Activated CD8-positive, alpha-beta T cell treated with anti-CD3 and anti-CD28 coated beads for 36 hours (primary cell): ENCODE measurements at regions not wholly inside any gene's neighbourhood (a gene's known extent, or its start where the extent isn't known, plus 50 kb on each side); places are given as distances from the start of the nearest gene placed in this dataset.
"Not testable (repeated sequence)": the region's sequence is repeated elsewhere in the genome, so short reads cannot be mapped to it uniquely, and the experiment has no call there.

Experiments used
- ATAC-seq: fragments of 200-7000 bp; cut with Tn5 transposase; one replicate; pipeline ENCODE4 v1.10.0; 2021; ENCODE audit warnings: mild to moderate bottlenecking, moderate library complexity
- CTCF ChIA-PET: fragments of 350-600 bp; sonication (Branson Sonifier 250); formaldehyde crosslinking; loops from one replicate; lab custom pipeline; 2021; ENCODE audit warnings: antibody characterized with exemption; lab: Charles Lee
- POLR2A ChIA-PET: fragments of 350-600 bp; sonication (Branson Sonifier 250); formaldehyde crosslinking; loops from one replicate; lab custom pipeline; 2021; ENCODE audit warnings: antibody characterized with exemption; lab: Charles Lee
- DNase-seq: peaks from one replicate; pipeline ENCODE4 v3.0.0-alpha.2; 2020
- H3K27ac Mint-ChIP-seq: one replicate; pipeline ENCODE4 v1.8.0; 2021; ENCODE audit warnings: mild to moderate bottlenecking, mixed read lengths
- H3K27me3 Mint-ChIP-seq: one replicate; pipeline ENCODE4 v1.8.0; 2021; ENCODE audit warnings: mixed read lengths
- H3K36me3 Mint-ChIP-seq: one replicate; pipeline ENCODE4 v1.8.0; 2021; ENCODE audit warnings: low read depth, mixed read lengths
- H3K4me1 Mint-ChIP-seq: one replicate; pipeline ENCODE4 v1.8.0; 2021; ENCODE audit warnings: low read depth, mixed read lengths
- H3K4me3 Mint-ChIP-seq: one replicate; pipeline ENCODE4 v1.8.0; 2021; ENCODE audit warnings: mild to moderate bottlenecking, moderate library complexity, mixed read lengths
- H3K9me3 Mint-ChIP-seq: one replicate; pipeline ENCODE4 v1.8.0; 2021; ENCODE audit warnings: mixed read lengths
- intact Hi-C: fragments of 100-400 bp; cut with micrococcal nuclease; formaldehyde crosslinking; loops from one replicate; pipeline ENCODE4 v1.10.0; 2022
- TF ChIP-seq, protein P1 (sequence below): fragments of 200-600 bp; IDR thresholded peaks from one replicate; pipeline ENCODE4 v1.8.0; 2022; ENCODE audit warnings: antibody characterized with exemption, mild to moderate bottlenecking

DNA sequence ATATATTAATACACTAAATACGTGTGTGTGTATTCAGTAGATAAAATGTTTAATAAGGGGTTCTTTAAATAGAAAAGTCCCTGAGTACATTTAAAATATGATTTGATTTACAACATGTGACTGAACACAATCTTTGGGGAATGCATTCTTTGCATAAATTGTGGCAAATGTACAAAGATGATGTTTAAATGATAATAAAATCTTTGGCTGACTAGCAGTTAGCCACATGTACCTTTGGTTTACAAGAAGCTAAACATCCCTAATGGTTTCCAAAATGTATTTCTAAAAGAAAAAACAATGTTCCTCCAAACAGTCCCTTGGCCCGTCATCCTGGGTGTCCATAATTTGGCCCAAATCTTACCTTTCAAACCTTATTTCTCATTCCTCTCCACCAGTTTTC lies 106.4 kb upstream of the MARK1 start:
- ChIA-PET POLR2A (no interaction called here), CTCF (no interaction called here)
- no peak for ATAC-seq
- Mint-ChIP-seq H3K27me3 (peaks cover 7% of the 10 kb centered on the region), H3K36me3 (no peaks in the 10 kb centered on the region), H3K4me3 (no peak overlapping the region), H3K27ac (no peak overlapping the region), H3K9me3 (no peaks in the 10 kb centered on the region), H3K4me1 (no peaks in the 10 kb centered on the region)
- TF ChIP-seq, protein P1, sequence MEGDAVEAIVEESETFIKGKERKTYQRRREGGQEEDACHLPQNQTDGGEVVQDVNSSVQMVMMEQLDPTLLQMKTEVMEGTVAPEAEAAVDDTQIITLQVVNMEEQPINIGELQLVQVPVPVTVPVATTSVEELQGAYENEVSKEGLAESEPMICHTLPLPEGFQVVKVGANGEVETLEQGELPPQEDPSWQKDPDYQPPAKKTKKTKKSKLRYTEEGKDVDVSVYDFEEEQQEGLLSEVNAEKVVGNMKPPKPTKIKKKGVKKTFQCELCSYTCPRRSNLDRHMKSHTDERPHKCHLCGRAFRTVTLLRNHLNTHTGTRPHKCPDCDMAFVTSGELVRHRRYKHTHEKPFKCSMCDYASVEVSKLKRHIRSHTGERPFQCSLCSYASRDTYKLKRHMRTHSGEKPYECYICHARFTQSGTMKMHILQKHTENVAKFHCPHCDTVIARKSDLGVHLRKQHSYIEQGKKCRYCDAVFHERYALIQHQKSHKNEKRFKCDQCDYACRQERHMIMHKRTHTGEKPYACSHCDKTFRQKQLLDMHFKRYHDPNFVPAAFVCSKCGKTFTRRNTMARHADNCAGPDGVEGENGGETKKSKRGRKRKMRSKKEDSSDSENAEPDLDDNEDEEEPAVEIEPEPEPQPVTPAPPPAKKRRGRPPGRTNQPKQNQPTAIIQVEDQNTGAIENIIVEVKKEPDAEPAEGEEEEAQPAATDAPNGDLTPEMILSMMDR = no peak
- intact Hi-C loops = no loop called here
- no peak for DNase-seq

DNA sequence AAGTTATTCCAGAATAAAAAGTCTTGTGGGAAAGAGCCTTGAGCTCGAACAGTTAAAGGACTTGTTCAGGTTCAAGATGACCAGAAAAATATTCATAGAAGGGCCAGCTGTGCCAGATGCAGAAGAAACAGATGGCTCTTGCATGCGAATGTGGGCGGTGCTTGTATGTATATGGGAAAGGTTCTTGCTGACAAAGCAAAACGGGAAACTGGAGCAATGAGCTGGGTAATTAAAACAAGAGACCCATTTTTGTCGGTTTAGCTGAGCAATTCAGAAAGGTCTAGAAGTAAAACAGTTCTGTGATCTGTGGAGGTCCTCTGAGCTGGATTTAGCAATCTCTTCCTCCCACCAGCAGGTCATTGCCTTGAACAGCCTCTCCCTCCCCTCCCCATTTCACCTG lies 107.2 kb upstream of the MARK1 start:
- Mint-ChIP-seq H3K27me3 (peaks cover 7% of the 10 kb centered on the region), H3K36me3 (no peaks in the 10 kb centered on the region), H3K4me3 (no peak overlapping the region), H3K4me1 (no peaks in the 10 kb centered on the region), H3K9me3 (no peaks in the 10 kb centered on the region), H3K27ac (no peak overlapping the region)
- DNase-seq = no peak
- ChIA-PET CTCF (no interaction called here), POLR2A (no interaction called here)
- intact Hi-C loops = no loop called here
- no peak for ATAC-seq
- TF ChIP-seq, protein P1 = no peak

DNA sequence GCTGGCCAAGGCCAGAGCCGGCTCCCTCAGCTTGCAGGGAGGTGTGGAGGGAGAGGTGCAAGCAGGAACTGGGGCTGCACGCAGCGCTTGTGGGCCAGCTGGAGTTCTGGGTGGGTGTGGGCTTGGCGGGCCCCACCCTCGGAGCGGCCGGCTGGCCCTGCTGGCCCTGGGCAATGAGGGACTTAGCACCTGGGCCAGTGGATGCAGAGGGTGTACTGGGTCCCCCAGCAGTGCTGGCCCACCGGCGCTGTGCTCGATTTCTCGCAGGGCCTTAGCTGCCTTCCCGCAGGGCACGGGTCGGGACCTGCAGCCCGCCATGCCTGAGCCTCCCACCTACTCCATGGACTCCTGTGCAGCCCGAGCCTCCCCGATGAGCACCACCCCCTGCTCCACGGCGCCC lies 115.6 kb upstream of the MARK1 start:
- H3K4me1 Mint-ChIP-seq, DNase-seq, H3K4me3 Mint-ChIP-seq, intact Hi-C loops, H3K27ac Mint-ChIP-seq, POLR2A ChIA-PET, ATAC-seq, CTCF ChIA-PET, H3K9me3 Mint-ChIP-seq, H3K36me3 Mint-ChIP-seq, H3K27me3 Mint-ChIP-seq: not testable (repeated sequence)

DNA sequence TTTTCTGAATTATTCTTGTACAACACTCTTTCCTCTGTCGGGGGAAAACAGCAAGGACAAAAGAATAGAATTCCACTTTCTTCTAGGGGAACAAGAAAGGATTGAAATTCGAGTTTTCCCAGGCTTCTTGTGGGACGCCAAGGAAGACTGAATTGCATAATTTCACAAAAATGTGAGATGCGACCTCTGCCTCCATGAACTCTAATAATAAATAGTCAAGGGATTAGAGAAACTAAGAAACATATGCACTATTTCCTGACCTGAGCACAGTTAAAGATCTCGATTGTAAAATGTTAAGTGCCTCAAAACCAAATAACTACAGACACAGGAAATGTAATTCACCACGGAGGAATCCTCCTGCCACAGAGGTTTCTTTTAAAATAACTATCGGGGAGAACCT lies 117.3 kb upstream of the MARK1 start:
- H3K4me1 Mint-ChIP-seq = no peaks in the 10 kb centered on the region
- CTCF ChIA-PET = no interaction called here
- intact Hi-C loops = no loop called here
- no peak overlapping the region for H3K27ac Mint-ChIP-seq
- peaks cover 6% of the 10 kb centered on the region for H3K27me3 Mint-ChIP-seq
- TF ChIP-seq, protein P1 = no peak
- no peak for ATAC-seq
- H3K9me3 Mint-ChIP-seq = no peaks in the 10 kb centered on the region
- H3K36me3 Mint-ChIP-seq = no peaks in the 10 kb centered on the region
- POLR2A ChIA-PET = no interaction called here
- H3K4me3 Mint-ChIP-seq = no peak overlapping the region
- no peak for DNase-seq

DNA sequence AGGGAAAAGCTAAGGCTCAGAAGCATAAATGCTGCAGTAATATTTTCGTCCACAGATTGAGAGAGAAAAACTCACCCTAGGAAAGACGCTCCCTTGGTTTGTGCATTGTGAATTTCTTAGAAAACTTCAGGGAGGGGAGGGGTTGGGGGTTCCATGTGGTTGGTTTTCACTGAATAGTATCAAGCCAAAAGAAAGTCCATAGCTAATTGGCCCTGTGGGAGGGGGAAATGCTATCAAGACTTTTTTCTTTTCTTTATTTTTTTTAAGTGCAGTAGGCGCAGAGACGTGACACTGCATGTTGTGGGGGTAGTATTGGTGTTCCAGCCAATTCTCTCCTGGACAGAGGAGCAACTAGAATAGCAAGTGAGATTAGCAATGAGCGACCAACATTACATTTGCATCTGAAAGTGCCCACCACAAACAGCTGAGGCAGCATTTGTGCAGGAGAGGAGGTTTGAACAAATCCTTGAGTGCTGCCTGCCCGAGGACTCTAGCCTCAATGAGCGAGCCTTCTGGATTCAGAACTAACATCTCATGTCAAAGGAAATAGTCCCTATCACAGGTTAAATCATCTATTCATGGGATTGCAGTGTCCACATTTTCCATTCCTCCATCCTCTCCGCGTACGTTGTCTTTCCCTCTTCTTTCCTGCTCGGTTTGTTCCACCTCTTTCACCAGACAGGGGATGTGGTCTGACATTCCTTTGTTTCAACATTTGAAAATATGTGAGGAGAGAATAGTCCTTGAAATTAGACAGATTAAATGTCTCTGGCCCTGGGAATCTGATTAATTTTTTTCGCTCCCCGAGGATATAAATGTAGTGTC lies 118.0 kb upstream of the MARK1 start:
- no peak for ATAC-seq
- TF ChIP-seq, protein P1 = no peak
- ChIA-PET CTCF (no interaction called here), POLR2A (no interaction called here)
- H3K4me1 Mint-ChIP-seq = no peaks in the 10 kb centered on the region
- H3K27me3 Mint-ChIP-seq = peaks cover 5% of the 10 kb centered on the region
- no peak overlapping the region for H3K4me3 Mint-ChIP-seq
- DNase-seq = no peak
- intact Hi-C loops = no loop called here
- H3K36me3 Mint-ChIP-seq = no peaks in the 10 kb centered on the region
- H3K9me3 Mint-ChIP-seq = no peaks in the 10 kb centered on the region
- H3K27ac Mint-ChIP-seq = no peak overlapping the region
